Aorta (tissue), 5 donors: ENCODE measurements at regions not wholly inside any gene's neighbourhood (a gene's known extent, or its start where the extent isn't known, plus 50 kb on each side); places are given as distances from the start of the nearest gene placed in this dataset.
"Not testable (repeated sequence)": the region's sequence is repeated elsewhere in the genome, so short reads cannot be mapped to it uniquely, and the experiment has no call there.

Experiments
- ATAC-seq: fragments of 200-7000 bp; cut with Tn5 transposase; one replicate; pipeline ENCODE4 v1.9.1; 2022; ENCODE audit warnings: moderate library complexity; ENCODE audit not compliant: low FRiP score
- DNase-seq, 2 donors: peaks; one replicate each; pipeline ENCODE4 v3.0.0-alpha.2; 2020
- H3K27ac ChIP-seq, 2 donors: one replicate each; pipeline ENCODE4 v1.5.1; 2013; ENCODE audit warnings: low read length in 2 of 2, mild to moderate bottlenecking in 2 of 2, moderate library complexity in 2 of 2, control low read depth in 1 of 2, inconsistent platforms in 1 of 2, low read depth in 1 of 2
- H3K27me3 ChIP-seq, 2 donors: one replicate each; pipeline ENCODE4 v1.6.1; 2013; ENCODE audit warnings: control low read depth in 1 of 2, low read length in 1 of 2, mild to moderate bottlenecking in 1 of 2, moderate library complexity in 1 of 2; ENCODE audit not compliant: insufficient read depth in 2 of 2, control insufficient read depth in 1 of 2
- H3K36me3 ChIP-seq, 2 donors: one replicate each; pipeline ENCODE4 v1.6.1; 2013; ENCODE audit warnings: control low read depth in 1 of 2, low read length in 1 of 2, mild to moderate bottlenecking in 1 of 2; ENCODE audit not compliant: insufficient read depth in 2 of 2, control insufficient read depth in 1 of 2
- H3K4me1 ChIP-seq, 2 donors: one replicate each; pipeline ENCODE4 v1.6.1; 2013; ENCODE audit warnings: low read length in 2 of 2, control low read depth in 1 of 2, mild to moderate bottlenecking in 1 of 2, moderate library complexity in 1 of 2; ENCODE audit not compliant: insufficient read depth in 2 of 2, control insufficient read depth in 1 of 2
- H3K4me3 ChIP-seq, 2 donors: one replicate each; pipeline ENCODE4 v1.5.1; 2013; ENCODE audit warnings: low read length in 2 of 2, control low read depth in 1 of 2, mild to moderate bottlenecking in 1 of 2
- H3K9me3 ChIP-seq: one replicate; pipeline ENCODE4 v1.6.1; 2013; ENCODE audit warnings: mild to moderate bottlenecking, low read length; ENCODE audit not compliant: control insufficient read depth
- WGBS, 2 donors: extraction: QIAGEN DNeasy Blood & Tissue Kit; methylation state at CpG; one replicate each; pipeline ENCODE4 v1.1.7; 2013; 5-methylcytosine and 5-hydroxymethylcytosine counted together
- intact Hi-C, 2 donors: fragments of 100-400 bp; cut with DNase I; formaldehyde crosslinking; loops; one replicate each; pipeline versions ENCODE4 v1.14.2 to v1.15.0; 2022
- donor health status: healthy with polysubstance abuse.
- donor health status: Bipolar disorder and iron deficiency.
- donor health status: DM: no; HTN: no; CAD: no.
- donor health status: DM: no; HTN: no; CAD: no.
- donor health status: DM: yes; HTN: yes; CAD: no.

GRCh38 chr4:138487670-138488069, 245.5 kb upstream of the SLC7A11 start:
- DNase-seq (no peak), ATAC-seq (no peak)
- H3K27ac ChIP-seq = no peak overlapping the region
- no peaks in the 10 kb centered on the region for H3K36me3 ChIP-seq
- 76 to 78% methylated on average over 4 of the region's 4 CpGs for WGBS, 2 donors
- peaks cover 0 to 1% of the 10 kb centered on the region in 2 donors for H3K27me3 ChIP-seq
- intact Hi-C loops = no loop called here
- H3K4me3 ChIP-seq = no peak overlapping the region
- H3K9me3 ChIP-seq = peaks cover 2% of the 10 kb centered on the region
- H3K4me1 ChIP-seq = no peaks in the 10 kb centered on the region

GRCh38 chr4:138487230-138487629, 245.1 kb upstream of the SLC7A11 start:
- H3K4me3 ChIP-seq = no peak overlapping the region
- WGBS, 2 donors = 45 to 46% methylated on average over 2 of the region's 2 CpGs
- peaks cover 0 to 1% of the 10 kb centered on the region in 2 donors for H3K27me3 ChIP-seq
- ATAC-seq = no peak
- H3K4me1 ChIP-seq = no peaks in the 10 kb centered on the region
- peaks cover 1% of the 10 kb centered on the region for H3K9me3 ChIP-seq
- no peaks in the 10 kb centered on the region for H3K36me3 ChIP-seq
- intact Hi-C loops = no loop called here
- no peak overlapping the region for H3K27ac ChIP-seq
- DNase-seq = no peak

GRCh38 chr4:138485498-138485897, 243.3 kb upstream of the SLC7A11 start:
- H3K4me1 ChIP-seq = no peaks in the 10 kb centered on the region
- H3K4me3 ChIP-seq = no peak overlapping the region
- no peaks in the 10 kb centered on the region for H3K9me3 ChIP-seq
- peaks cover 0 to 1% of the 10 kb centered on the region in 2 donors for H3K27me3 ChIP-seq
- H3K36me3 ChIP-seq = no peaks in the 10 kb centered on the region
- DNase-seq (no peak), ATAC-seq (no peak)
- no peak overlapping the region for H3K27ac ChIP-seq
- intact Hi-C loops = no loop called here
- 91 to 94% methylated on average over 3 of the region's 3 CpGs for WGBS, 2 donors

- H3K9me3 ChIP-seq = no peaks in the 10 kb centered on the region
- no peaks in the 10 kb centered on the region for H3K27me3 ChIP-seq
- H3K4me3 ChIP-seq = no peak overlapping the region
- intact Hi-C loops = no loop called here
- H3K4me1 ChIP-seq = no peaks in the 10 kb centered on the region
- ATAC-seq = no peak
- DNase-seq = no peak
- H3K27ac ChIP-seq = no peak overlapping the region
- no peaks in the 10 kb centered on the region for H3K36me3 ChIP-seq
- 95 to 97% methylated on average over 1 of the region's 1 CpG for WGBS, 2 donors
These were observed 233.0 kb upstream of the SLC7A11 start for GRCh38 chr4:138475116-138475515.

GRCh38 chr4:138473339-138473738, 231.2 kb upstream of the SLC7A11 start:
- WGBS, 2 donors = 95 to 96% methylated on average over 4 of the region's 4 CpGs
- intact Hi-C loops = no loop called here
- H3K9me3 ChIP-seq = no peaks in the 10 kb centered on the region
- no peak overlapping the region for H3K27ac ChIP-seq
- H3K27me3 ChIP-seq = no peaks in the 10 kb centered on the region
- ATAC-seq = no peak
- no peaks in the 10 kb centered on the region for H3K36me3 ChIP-seq
- no peaks in the 10 kb centered on the region for H3K4me1 ChIP-seq
- no peak for DNase-seq
- H3K4me3 ChIP-seq = no peak overlapping the region

- intact Hi-C loops = no loop called here
- H3K9me3 ChIP-seq = no peaks in the 10 kb centered on the region
- H3K36me3 ChIP-seq = no peaks in the 10 kb centered on the region
- no peaks in the 10 kb centered on the region for H3K4me1 ChIP-seq
- no peaks in the 10 kb centered on the region for H3K27me3 ChIP-seq
- DNase-seq = no peak
- no peak for ATAC-seq
- 90 to 91% methylated on average over 6 of the region's 6 CpGs for WGBS, 2 donors
- no peak overlapping the region for H3K4me3 ChIP-seq
- no peak overlapping the region for H3K27ac ChIP-seq
These were observed 218.6 kb upstream of the SLC7A11 start for GRCh38 chr4:138460477-138461414.

- WGBS, 2 donors = 91 to 92% methylated on average over 3 of the region's 3 CpGs
- H3K36me3 ChIP-seq = no peaks in the 10 kb centered on the region
- DNase-seq = no peak
- H3K27me3 ChIP-seq = no peaks in the 10 kb centered on the region
- no peak for ATAC-seq
- intact Hi-C loops = no loop called here
- no peaks in the 10 kb centered on the region for H3K9me3 ChIP-seq
- no peak overlapping the region for H3K27ac ChIP-seq
- no peak overlapping the region for H3K4me3 ChIP-seq
- no peaks in the 10 kb centered on the region for H3K4me1 ChIP-seq
These were observed 216.6 kb upstream of the SLC7A11 start for GRCh38 chr4:138458751-138459150.

GRCh38 chr4:138456349-138456748, 214.2 kb upstream of the SLC7A11 start:
- H3K4me3 ChIP-seq, H3K4me1 ChIP-seq, ATAC-seq, H3K9me3 ChIP-seq, intact Hi-C loops, H3K36me3 ChIP-seq, H3K27me3 ChIP-seq, DNase-seq, H3K27ac ChIP-seq: not testable (repeated sequence)
- WGBS, 2 donors = 78 to 93% methylated on average over 2 of the region's 2 CpGs

GRCh38 chr4:138455097-138455496, 212.9 kb upstream of the SLC7A11 start:
- DNase-seq = no peak
- no peaks in the 10 kb centered on the region for H3K9me3 ChIP-seq
- no peaks in the 10 kb centered on the region for H3K36me3 ChIP-seq
- H3K4me3 ChIP-seq = no peak overlapping the region
- no peaks in the 10 kb centered on the region for H3K27me3 ChIP-seq
- intact Hi-C loops = no loop called here
- H3K27ac ChIP-seq = no peak overlapping the region
- 99 to 100% methylated on average over 1 of the region's 1 CpG for WGBS, 2 donors
- H3K4me1 ChIP-seq = no peaks in the 10 kb centered on the region
- no peak for ATAC-seq
